ENCODE measurements at regions not wholly inside any gene's neighbourhood (a gene's known extent, or its start where the extent isn't known, plus 50 kb on each side); places are given as distances from the start of the nearest gene placed in this dataset.

DNA sequence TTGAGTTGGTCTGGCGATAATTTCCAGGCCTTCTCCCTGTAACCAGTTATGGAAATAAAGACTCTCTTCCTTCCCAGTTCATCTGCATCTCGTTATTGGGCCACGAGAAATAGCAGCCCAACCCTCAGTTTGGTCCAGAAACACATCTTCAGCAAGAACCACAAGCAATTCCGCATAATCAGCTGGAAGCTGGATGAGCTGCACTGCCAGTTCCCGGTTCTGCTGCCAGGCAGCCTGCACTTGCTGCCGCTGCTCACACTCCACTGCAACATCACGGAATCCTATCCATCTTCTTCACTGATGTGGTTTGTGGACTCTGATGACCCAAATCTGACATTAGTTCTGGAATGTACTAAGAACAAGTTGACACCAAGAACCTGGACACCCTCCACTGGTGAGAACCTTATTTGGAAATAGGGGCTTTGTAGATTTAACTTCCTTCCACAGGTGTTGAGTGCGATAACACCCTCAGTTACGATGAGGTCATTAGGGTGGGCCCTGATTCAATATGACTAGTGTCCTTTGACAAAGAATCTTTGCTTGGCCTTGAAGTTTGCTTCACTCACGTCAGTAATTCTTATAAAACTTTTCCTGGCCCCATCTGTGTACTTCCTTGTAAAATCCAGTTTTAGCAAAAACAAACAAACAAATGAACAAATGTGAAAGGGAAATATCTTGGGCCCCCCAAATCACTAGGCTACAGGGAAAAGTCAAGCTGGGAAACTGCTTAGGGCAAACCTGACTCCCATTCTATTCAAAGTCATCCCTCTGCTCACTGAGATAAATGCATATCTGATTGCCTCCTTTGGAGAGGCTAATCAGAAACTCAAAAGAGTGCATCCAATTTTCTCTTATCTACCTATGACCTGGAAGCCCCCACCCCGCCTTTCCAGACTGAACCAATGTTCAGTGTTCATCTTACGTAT is 221.9 kb upstream of the PROK2 start:
- H3K79me2 ChIP-seq (ENCODE audit: control insufficient read depth in 1 of 2, insufficient read depth in 2 of 2, low read length in 2 of 2) = no peaks in the 10 kb centered on the region
- peaks cover 4 to 13% (median 8%) of the 10 kb centered on the region in 4 experiments; a peak in 6 of 7 replicates for H3K4me1 ChIP-seq (replicated peaks in 1 of 4; ENCODE audit: control insufficient read depth in 3 of 4, insufficient read depth in 4 of 4, low read length in 3 of 4)
- no peak overlapping the region for H2AK5ac ChIP-seq (ENCODE audit: low read depth, low read length)
- H3K23me2 ChIP-seq (ENCODE audit: low read depth, low read length) = no peaks in the 10 kb centered on the region
- no peak overlapping the region for H3K4ac ChIP-seq (replicated peaks; ENCODE audit: insufficient read length, low read depth, low read length)
- H4K8ac ChIP-seq (ENCODE audit: extremely low read depth, insufficient read depth, low read length) = no peak overlapping the region
- no peak overlapping the region for H2BK15ac ChIP-seq (ENCODE audit: low read length)
- ChIA-PET POLR2A (ENCODE audit: partially characterized antibody) (no interaction called here), CTCF (ENCODE audit: partially characterized antibody) (interaction anchor here (1.0 kb wide), 1 partner anchor 222 kb away, joined by 3 read pairs; no protein-coding TSS in a partner anchor)
- no peak overlapping the region for H2BK5ac ChIP-seq (ENCODE audit: low read depth, low read length)
- no peak overlapping the region for H3K4me3 ChIP-seq (ENCODE audit: extremely low read depth in 1 of 4, insufficient read depth in 2 of 4, low read depth in 3 of 4, low read length in 4 of 4)
- H3K23ac ChIP-seq (ENCODE audit: insufficient read length) = no peak overlapping the region
- no peak overlapping the region for H3K27ac ChIP-seq (ENCODE audit: low read depth, low read length)
- no peak overlapping the region for H4K5ac ChIP-seq (ENCODE audit: insufficient read length, low read depth, low read length)
- peaks cover 9 to 22% of the 10 kb centered on the region in 2 experiments for H3K9me3 ChIP-seq (ENCODE audit: insufficient read depth in 2 of 2, low read depth in 1 of 2, low read length in 1 of 2)
- no peak overlapping the region for H3K14ac ChIP-seq (ENCODE audit: insufficient read length)
- no peak for DNase-seq (ENCODE audit: low read depth in 1 of 2, low spot score in 2 of 2)
- no peak overlapping the region for H2BK12ac ChIP-seq (ENCODE audit: low read depth, low read length)
- H3K9ac ChIP-seq (replicated peaks in 1 of 4; ENCODE audit: extremely low read depth in 1 of 4, low read depth in 3 of 4, low read length in 3 of 4) = no peak overlapping the region
- no peaks in the 10 kb centered on the region for H4K20me1 ChIP-seq (replicated peaks in 1 of 2; ENCODE audit: control insufficient read depth in 1 of 2, insufficient read depth in 2 of 2, low read length in 2 of 2)
- no peak overlapping the region for H2BK120ac ChIP-seq (replicated peaks; ENCODE audit: low read depth, low read length)
- no peak overlapping the region for H2BK20ac ChIP-seq (ENCODE audit: low read length)
- no peak overlapping the region for H3K4me2 ChIP-seq (ENCODE audit: insufficient read depth in 1 of 2, low read depth in 2 of 2, low read length in 2 of 2)
- no peak overlapping the region for H2AFZ ChIP-seq (ENCODE audit: low read length)
- H3K36me3 ChIP-seq (ENCODE audit: control insufficient read depth in 2 of 4, insufficient read depth in 4 of 4, low read length in 3 of 4) = peaks cover 0 to 2% (median 0%) of the 10 kb centered on the region in 4 experiments; a peak in 1 of 8 replicates
- H3K18ac ChIP-seq (ENCODE audit: extremely low read depth, low read length) = no peak overlapping the region
- no peak for FAIRE-seq
- H3K79me1 ChIP-seq (ENCODE audit: low read depth, low read length) = no peaks in the 10 kb centered on the region
- H3K27me3 ChIP-seq (replicated peaks in 1 of 4; ENCODE audit: control insufficient read depth in 3 of 4, extremely low read depth in 1 of 4, insufficient read depth in 3 of 4, low read length in 3 of 4) = no peaks in the 10 kb centered on the region
- 86% methylated on average over 12 of the region's 12 CpGs; no CpG with 5 or more reads in 1 of the 2 experiments for WGBS, 2 experiments (ENCODE audit: extremely low coverage in 1 of 2, insufficient coverage in 1 of 2, insufficient read length in 1 of 2, insufficient replicate concordance in 2 of 2, low coverage in 1 of 2, low lambda C conversion rate in 2 of 2, missing lambda C conversion rate in 1 of 2)
- H3K56ac ChIP-seq (replicated peaks; ENCODE audit: insufficient read length, low read depth, low read length) = no peak overlapping the region
- no peak overlapping the region for H4K91ac ChIP-seq (replicated peaks; ENCODE audit: insufficient read length, low read length)
- no peak for TF ChIP-seq CEBPB (IDR thresholded peaks at IDR 0.05; ENCODE audit: low read depth, low read length)
- TF ChIP-seq RXRA (IDR thresholded peaks at IDR 0.05; ENCODE audit: insufficient read depth, low read depth, low read length) = no peak
- no peak for TF ChIP-seq RFX5 (IDR thresholded peaks at IDR 0.05; ENCODE audit: borderline replicate concordance, low read depth, low read length)
- TF ChIP-seq POU5F1 (IDR thresholded peaks at IDR 0.05; ENCODE audit: low read depth, low read length) = no peak
- no peak for TF ChIP-seq RBBP5 (IDR thresholded peaks at IDR 0.05; ENCODE audit: borderline replicate concordance, low read depth, low read length)
- TF ChIP-seq ASH2L (IDR thresholded peaks at IDR 0.05; ENCODE audit: low read length) = no peak
- TF ChIP-seq YY1 (IDR thresholded peaks at IDR 0.05; ENCODE audit: low read depth, low read length) = no peak
- TF ChIP-seq SRF (IDR thresholded peaks at IDR 0.05; ENCODE audit: low read depth, low read length) = no peak
- TF ChIP-seq FOSL1 (IDR thresholded peaks at IDR 0.05; ENCODE audit: insufficient read depth, low read depth, low read length) = no peak
- TF ChIP-seq KDM4A (IDR thresholded peaks at IDR 0.05; ENCODE audit: low read depth, low read length, severe bottlenecking) = no peak
- no peak for TF ChIP-seq E2F6 (IDR thresholded peaks at IDR 0.05)
- no peak for TF ChIP-seq EGR1 (IDR thresholded peaks at IDR 0.05; ENCODE audit: borderline replicate concordance, low read depth, low read length)

Data from H1 (cell line).